ENCODE measurements at regions not wholly inside any gene's neighbourhood (a gene's known extent, or its start where the extent isn't known, plus 50 kb on each side); places are given as distances from the start of the nearest gene placed in this dataset.

DNA sequence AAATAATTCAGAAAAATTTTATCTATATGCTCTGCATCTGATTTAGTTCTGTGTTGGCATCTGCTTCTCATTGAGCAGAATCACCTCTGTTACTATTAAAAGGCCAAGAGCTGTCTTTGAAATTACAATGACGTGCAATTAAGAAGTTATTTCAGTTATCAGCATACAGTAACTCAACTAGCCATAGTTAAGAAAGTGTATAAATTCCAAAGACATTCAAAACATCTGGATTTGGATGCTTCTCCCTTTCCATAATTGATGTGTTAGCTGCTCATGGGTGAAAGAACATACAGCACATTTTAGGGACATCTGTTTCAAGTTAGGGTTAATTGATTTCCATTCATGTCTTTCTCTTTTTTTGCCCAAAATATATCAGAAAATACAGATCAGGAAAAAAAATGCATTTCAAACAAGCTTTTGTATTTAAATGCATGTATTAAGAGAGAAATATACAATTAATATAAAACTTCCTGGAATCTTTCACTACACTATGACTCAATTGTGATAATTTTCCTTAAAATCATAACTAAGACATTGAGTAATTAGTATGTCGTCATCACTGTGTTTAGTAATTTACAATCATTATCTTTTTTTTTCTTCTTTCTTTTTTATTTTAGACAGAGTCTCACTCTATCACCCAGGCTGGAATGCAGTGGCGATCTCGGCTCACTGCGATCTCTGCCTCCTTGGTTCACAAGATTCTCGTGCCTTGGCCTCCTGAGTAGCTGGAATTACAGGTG lies 82.7 kb upstream of the MBNL1 start (continued):
- TF ChIP-seq, protein P1, sequence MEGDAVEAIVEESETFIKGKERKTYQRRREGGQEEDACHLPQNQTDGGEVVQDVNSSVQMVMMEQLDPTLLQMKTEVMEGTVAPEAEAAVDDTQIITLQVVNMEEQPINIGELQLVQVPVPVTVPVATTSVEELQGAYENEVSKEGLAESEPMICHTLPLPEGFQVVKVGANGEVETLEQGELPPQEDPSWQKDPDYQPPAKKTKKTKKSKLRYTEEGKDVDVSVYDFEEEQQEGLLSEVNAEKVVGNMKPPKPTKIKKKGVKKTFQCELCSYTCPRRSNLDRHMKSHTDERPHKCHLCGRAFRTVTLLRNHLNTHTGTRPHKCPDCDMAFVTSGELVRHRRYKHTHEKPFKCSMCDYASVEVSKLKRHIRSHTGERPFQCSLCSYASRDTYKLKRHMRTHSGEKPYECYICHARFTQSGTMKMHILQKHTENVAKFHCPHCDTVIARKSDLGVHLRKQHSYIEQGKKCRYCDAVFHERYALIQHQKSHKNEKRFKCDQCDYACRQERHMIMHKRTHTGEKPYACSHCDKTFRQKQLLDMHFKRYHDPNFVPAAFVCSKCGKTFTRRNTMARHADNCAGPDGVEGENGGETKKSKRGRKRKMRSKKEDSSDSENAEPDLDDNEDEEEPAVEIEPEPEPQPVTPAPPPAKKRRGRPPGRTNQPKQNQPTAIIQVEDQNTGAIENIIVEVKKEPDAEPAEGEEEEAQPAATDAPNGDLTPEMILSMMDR (IDR thresholded peaks at IDR 0.05; ENCODE audit: control extremely low read depth in 1 of 3, insufficient read depth in 1 of 3, low read depth in 1 of 3, low read length in 3 of 3) = no peak
- TF ChIP-seq SIN3A (conservative IDR thresholded peaks at IDR 0.05 in 1 of 2, IDR thresholded peaks at IDR 0.05 in 1 of 2; ENCODE audit: low read depth in 1 of 2, low read length in 2 of 2) = no peak
- no peak for TF ChIP-seq SP4 (IDR thresholded peaks at IDR 0.05; ENCODE audit: low read length)
- TF ChIP-seq, protein P2, sequence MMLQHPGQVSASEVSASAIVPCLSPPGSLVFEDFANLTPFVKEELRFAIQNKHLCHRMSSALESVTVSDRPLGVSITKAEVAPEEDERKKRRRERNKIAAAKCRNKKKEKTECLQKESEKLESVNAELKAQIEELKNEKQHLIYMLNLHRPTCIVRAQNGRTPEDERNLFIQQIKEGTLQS (IDR thresholded peaks at IDR 0.05; ENCODE audit: insufficient read depth, low read depth, low read length) = no peak
